ENCODE measurements at regions not wholly inside any gene's neighbourhood (a gene's known extent, or its start where the extent isn't known, plus 50 kb on each side); places are given as distances from the start of the nearest gene placed in this dataset.

DNA sequence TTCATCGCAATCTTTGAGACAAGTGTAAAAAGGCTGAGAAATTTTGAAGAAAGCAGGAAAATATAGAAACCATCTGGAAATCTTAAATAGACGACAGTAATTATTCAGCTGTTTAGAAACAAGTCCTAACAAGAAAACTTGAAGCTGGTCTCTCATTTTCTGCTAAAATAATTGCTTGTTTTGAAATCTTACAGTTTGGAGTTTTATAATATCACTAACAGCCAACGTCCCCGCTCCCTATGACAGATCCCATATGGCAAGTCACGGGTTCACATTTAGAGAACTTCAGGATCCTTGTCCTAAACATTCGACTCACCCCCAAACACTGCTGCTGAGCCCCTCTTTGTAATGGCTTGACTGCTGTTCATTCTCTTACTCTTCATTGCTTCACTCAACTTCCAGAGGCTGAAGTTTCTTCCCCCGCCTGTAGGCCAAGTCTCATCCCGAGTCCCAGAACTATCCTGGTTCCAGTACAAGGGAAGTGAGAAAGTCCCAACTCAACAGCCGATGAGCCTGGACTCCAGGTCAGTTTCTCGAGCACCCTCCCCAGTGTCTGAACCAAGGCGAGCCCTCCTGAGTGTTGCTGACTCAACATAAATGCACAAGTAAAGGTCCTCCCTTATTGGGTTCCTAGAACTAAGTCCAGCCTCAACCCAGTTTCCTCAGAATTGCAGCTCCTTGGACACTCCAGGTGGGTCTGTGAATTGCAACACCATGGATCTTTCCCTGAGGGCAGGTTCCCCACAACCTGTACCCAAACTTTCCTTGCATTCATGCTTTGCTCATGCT is 93.4 kb upstream of the BACE2 start:
- no peak for DNase-seq (ENCODE audit: low read depth in 4 of 4, low spot score in 1 of 4)

DNA sequence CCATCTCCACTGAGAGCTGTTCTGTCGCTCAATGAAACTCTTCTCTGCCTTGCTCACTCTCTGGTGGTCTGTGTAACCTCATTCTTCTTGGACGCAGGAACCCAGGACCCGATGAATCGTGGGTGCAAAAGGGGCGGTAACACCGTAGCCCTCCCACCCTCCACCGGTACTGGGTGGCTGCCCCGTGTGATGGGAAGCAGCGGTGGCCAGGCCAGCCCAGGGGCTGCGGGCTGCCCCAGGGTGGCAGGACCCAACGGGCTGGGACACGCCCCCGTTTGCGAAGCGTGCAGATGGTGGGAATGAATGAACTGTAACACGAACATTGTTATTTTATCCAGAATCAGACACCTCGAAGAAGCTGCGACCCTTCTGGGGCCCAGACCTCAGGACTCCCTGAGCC is 92.3 kb upstream of the BACE2 start:
- no peak for DNase-seq (ENCODE audit: low read depth in 4 of 4, low spot score in 1 of 4)

DNA sequence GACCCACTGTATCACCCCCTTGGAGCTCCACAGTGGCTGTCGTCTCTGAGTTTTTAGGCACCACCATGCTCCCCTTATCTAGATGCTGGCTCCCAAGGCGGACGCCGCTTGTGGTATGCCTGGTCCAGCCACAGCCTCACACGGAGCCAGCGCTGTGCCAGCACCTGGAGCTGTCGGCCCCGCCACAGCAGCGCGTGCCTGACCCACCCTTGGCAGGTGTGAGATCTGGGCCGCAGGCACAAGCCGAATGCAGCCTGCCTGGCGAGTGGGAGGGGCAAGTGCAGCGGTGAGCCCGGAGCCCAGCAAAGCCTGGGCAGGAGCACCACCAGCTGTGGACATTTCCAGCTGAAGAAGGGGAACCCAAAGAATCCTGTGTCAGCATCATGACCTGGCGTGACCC is 91.9 kb upstream of the BACE2 start:
- no peak for DNase-seq (ENCODE audit: low read depth in 4 of 4, low spot score in 1 of 4)

DNA sequence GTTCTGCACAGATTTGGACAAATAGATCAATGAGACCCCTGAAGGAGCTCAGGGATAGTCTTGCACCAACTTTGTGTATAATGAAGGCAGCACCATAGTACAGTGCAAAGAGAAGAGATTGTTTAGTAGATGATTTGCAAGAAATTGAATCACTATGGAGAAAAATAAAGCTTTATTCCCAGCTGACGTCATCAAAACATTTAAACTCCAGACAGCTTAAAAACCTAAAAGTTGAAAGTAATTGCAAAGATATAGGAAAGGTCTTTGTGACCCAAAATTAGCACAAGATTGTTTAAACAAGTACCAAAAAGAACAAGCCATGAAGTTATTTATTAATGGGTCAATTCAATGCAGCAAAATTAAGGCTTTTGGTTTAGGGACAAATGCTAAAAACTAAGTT is 88.8 kb upstream of the BACE2 start:
- no peak for DNase-seq (ENCODE audit: low read depth in 4 of 4, low spot score in 1 of 4)

DNA sequence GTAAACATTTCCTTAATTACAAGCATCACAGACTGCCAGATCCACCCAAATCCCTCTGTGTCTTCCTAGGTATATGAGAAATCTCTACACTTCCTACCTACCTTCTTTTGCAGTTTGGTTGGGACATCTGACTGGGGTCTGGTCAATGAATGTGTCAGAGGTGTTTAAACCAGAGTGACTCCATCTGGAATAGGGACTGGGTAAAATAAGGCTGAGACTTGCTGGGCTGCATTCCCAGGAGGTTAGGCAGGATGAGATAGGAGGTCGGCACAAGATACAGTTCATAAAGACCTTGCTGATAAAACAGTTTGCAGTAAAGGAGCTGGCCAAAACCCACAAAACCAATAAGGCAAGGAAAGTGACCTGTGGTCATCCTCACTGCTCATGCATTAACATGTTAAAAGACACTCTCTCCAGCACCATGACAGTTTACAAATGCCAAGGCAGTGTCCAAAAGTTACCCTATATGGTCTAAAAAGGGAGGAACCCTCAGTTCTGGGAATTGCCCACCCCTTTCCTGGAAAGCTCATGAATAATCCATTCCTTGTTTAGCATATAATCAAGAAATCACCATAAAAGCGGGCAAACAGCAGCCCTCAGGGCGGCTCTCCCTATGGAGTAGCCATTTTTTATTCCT is 87.4 kb upstream of the BACE2 start:
- no peak for DNase-seq (ENCODE audit: low read depth in 4 of 4, low spot score in 1 of 4)

DNA sequence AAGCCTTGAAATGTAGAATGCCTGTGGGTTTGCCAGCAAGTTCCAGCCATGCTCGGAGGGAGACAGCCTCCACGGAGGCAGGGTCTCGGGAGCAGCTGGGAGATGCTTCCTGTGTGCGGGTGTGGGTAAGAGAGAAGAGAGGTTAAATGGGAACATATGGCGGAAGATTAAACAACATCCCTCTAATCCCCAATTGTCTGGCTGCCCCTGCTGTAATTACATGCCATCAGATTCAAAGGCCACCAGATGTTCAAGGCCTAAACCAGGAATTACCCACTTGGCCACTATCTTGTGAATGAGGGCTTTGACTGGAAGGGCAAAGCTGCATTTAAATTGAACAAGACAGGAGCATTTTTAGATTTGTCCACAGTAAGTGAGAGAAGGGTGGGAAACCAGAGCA is 81.4 kb upstream of the BACE2 start:
- no peak for DNase-seq (ENCODE audit: low read depth in 4 of 4, low spot score in 1 of 4)

DNA sequence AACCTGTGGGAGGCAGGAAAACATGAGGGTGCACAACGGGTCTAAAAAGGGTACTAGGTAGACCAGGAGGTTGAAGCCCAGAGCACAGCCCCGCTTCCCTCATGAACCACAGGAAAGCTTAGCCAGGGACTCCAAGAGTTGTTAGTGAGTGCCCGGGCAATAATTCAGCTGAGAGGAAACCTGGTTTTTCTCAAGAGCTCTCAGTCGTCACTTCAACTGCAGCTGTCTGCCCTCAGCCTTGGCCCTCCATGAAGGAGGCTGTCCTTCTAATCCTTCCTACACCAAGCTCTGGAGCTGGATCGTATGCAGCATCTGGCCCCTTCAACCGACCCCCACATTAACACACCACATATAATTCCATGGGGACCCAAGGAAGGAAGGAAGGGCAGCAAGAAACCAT is 77.0 kb upstream of the BACE2 start:
- DNase-seq (ENCODE audit: low read depth in 4 of 4, low spot score in 1 of 4), result no peak

DNA sequence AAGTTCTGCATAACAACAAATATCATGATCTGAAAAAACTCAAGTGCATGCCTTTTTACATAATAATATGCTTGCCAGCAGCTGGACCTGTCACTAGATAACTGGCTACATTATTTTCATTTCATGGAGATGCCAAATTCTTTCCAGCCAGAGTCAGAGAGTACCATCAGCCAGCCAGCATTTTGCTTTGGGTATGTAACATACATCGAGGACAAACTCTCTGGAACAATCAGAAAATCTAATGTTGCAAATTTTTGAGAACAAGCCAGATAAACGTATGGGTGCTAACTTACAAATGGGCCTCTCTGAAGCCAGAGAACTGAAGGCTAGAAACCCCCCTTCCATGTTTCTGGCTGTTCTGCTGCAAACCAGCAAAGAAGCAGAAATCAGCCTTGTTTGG is 76.3 kb upstream of the BACE2 start:
- no peak for DNase-seq (ENCODE audit: low read depth in 4 of 4, low spot score in 1 of 4)

DNA sequence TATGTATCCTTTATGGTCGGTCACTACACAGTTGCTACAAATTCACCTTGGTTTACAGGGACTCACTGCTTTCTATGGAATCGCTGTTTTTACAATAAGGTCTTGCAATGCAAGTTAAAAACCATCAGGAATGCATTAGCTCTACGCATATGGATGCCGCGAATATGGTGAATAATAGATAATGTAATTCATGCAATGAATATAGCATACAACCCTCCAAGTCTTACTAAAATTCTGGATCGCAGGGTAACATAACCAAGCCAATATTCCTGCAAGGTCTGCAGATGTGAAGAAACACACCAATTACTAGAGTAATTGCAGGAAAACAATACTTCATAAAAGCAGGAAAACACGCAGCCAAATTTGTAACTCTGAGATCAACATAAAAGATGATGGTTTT is 75.6 kb upstream of the BACE2 start:
- no peak for DNase-seq (ENCODE audit: low read depth in 4 of 4, low spot score in 1 of 4)

DNA sequence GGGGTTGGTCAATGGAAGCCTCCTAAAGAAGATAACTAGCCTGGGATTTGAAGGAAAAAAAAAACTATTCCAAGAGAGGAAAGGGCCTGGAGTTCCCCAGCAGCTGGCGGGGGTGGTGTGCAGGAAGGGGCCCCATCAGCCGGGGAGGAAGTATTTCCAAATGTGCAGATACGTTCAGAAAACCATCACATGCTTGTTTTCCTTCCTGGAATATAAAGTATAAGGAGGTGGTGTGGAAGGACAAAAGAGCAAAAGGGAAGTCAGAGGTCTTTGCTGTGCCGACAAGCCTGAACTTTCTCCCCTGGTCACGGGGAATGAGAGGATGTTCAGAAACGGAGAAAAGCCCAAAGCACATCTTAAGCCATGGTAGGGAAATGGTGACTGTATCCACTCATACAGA is 72.0 kb upstream of the BACE2 start:
- DNase-seq (ENCODE audit: low read depth in 4 of 4, low spot score in 1 of 4), result no peak

DNA sequence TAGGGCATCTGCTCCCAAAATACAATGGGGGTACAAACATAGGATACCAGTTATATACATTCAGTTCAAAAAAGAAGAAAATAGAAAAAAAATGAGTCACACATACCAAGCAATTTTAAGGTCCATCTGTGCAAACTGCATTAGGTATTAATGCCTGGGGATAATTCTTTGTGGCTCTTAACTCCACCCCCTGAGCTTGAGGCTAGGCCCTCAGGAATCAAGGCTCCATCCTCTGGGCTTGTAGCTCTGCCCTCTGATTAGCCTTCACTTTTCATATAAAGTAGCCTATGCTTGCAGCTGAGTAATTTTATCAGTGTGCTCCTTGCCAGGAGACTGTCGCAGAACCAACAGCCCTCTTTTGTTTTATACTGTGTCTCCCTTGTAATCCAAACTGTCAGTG is 69.9 kb upstream of the BACE2 start:
- no peak for DNase-seq (ENCODE audit: low read depth in 4 of 4, low spot score in 1 of 4)

DNA sequence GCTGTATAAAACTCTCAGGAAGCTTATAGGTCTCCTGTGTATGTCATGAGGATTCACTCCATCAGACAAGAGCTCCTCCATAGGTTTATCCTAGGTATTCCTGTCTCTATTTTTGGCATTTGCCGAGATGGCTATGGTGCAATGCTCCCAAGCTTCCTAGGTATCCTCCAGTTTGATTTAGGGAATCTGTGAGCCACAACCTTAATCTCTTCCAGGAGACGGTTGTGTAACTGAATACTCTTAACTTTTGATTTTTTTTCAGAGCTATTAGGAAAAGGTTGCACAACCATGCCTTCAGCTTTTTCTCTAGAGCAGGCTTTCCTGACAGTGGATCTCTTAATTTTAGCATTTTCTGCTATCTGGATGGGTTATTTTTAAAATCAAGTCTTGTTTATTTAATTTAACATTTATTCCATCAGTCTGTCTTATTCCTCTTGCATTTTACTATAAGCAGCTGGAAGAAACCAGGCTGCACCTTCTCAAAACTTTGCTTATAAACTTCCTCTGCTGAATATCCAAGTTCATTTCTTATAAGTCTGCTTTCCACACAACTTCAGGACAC is 69.4 kb upstream of the BACE2 start:
- no peak for DNase-seq (ENCODE audit: low read depth in 4 of 4, low spot score in 1 of 4)

DNA sequence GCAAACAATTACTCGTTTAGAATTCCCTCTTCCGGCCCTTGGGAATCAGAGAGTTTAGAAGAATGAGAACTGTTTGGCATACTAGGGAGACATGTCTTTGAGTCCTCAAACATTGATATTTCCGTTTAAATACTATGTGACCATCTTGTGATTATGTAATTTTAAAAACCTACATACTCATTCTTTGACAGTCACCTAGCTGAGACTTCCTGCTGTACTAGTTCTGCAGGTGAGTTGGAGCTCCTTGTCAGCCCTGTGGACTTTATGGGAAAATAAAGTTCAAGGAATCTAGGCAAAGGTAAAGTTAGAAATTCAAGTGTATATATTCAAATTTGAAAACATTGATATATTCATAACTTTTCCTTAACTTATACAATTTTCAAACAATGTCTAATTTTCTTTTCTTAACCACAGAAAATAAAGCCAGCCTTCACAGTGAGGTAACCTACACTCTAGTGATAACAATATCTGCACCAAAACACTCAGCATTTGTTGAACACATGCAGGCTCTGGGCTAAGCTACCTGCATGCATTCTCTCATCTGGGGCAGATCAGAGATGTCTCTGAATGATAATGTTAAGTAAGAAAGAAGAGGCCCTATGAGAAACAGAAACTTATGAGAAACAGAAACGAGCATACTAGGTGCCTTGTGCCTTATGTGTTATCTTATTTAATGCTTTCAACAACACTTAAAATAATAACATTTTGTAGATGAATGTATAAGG is 67.0 kb upstream of the BACE2 start:
- DNase-seq (ENCODE audit: low read depth in 4 of 4, low spot score in 1 of 4), result no peak

DNA sequence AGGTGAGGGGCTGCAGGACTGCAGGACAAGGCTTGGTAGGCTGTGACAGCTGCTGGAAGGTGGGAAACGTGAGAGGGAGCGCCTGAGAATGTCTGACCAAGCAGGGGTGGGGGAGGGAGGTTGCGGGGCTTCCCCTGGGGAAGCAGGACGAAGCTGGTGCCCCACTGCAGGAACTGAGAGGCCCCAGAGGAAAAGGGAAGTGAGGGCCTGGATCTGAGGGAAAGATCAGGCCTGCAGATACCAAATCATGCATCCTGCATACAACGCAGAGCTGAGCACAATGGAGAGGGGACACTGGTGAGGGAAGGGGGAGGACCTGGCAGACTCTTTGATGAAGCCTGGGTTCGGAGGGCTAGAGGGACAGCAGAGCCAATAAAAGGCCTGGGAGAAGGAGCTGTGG is 65.7 kb upstream of the BACE2 start:
- no peak for DNase-seq (ENCODE audit: low read depth in 4 of 4, low spot score in 1 of 4)

DNA sequence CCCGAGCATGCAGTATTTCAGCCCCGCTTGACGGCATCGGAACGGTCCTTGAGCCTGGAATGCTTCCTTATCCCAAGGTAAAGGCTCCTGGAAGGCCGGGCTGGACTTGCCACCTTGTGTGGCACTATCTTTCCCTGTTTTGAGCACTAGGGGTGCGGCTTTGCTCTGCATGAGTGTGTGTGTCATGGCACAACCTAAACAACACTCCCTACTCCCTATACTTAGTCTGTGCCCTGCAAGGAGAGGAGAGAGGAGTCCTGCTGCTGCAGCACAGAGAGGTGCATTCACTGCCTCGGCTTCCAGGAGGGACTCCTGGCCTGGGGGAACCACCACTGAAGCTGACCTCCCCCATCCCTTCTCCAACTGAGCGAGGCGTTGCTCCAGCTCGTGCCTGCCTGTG is 60.4 kb upstream of the BACE2 start:
- no peak for DNase-seq (ENCODE audit: low read depth in 4 of 4, low spot score in 1 of 4)

DNA sequence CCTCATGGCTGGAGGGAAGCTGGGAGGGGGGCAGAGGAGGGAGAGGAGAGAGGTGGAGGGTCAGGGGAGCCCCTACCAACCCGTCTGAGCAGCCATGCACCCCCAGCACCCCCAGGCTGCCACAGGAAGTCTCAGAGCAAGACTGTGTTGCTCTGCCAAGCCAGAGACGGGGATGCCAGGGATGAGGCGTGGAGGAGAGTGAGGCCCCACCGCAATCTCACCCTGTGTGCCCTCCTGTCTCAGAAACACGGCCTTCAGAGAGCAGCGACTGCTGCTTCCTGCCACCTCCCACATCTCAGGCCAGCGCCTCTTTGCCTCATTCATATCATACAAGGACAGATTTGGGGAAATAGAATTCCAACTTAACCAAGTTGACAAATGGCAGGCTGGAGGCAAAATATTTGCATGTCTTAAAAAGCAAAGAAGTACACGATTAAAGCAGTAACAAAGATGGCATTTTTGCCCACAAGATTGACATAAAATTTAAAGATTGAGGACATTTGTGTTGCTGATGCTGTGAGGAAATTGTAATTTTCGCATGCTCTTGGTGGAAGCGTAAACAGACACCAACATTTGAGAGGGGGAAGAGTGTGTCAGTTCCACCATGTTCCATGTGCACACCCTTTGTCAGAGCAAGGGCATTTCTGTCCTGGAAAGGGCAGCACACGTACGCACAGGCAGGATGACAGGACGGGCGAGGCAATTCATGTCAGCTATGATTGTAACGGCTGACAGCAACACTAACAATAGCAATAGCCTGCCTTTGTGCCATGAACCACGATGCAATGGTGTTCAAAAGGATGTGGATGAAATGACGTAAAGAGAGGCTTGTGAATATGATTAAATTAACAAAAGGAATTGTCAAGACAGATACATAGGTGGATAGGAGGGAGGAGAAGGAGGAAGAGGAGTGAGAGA is 59.0 kb upstream of the BACE2 start:
- no peak for DNase-seq (ENCODE audit: low read depth in 4 of 4, low spot score in 1 of 4)

DNA sequence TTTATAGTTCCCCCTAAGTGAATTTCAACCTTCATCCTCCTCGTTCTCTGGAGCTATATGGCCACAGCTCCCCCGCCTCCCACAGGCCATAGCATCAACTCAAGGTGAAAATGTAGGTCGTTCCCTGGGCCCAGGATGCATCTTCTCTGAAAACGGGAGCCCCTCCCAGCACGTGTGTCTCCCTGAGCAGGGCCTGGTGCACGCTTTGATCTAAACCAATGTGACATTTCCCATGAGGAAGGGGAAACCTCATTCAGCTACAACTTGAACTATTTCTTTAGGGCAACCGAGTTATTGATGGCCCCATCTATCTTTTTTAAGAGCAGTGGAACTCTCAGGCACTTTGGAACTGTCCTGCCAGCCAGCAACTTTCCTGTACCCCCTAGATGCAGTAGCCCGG is 57.8 kb upstream of the BACE2 start:
- no peak for DNase-seq (ENCODE audit: low read depth in 4 of 4, low spot score in 1 of 4)

DNA sequence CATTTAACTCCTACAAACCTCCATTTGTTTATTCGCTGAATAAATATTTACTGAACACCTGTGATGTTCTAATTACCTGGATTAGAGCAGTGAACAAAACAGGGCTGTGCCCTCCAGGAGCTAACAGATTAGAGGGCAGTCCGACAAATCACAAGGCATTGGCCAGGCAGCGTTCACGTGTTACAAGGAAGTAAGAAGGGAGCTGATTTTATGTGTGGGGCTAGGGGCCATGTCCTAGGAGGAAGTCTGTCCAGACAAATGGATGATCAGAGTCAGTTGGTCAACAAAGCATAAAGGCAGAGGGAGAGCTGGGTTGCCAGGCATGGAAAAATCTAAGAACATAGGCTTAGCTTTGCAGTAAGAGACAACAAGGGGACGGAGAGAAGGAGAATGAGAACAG is 57.3 kb upstream of the BACE2 start:
- DNase-seq (ENCODE audit: low read depth in 4 of 4, low spot score in 1 of 4), result no peak

DNA sequence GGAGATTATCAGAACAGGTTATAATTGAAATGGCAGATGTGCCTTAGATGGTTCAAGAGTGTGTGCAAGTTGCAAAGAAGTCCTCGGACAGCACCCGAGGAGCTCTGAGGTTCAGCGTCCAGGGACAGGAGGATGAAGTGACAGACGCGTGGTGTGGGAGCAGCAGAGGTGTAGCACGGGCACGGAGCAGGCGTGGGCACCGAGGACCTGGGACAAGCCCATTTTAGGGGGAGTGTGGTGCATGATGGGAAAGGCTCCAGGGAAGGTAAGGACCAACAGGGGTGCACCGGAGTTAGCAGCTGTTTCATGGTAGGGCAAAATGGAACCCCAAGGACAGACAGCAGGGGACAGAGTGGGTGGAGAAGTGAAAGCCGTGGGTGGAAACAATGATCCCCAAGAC is 56.3 kb upstream of the BACE2 start:
- no peak for DNase-seq (ENCODE audit: low read depth in 4 of 4, low spot score in 1 of 4)

DNA sequence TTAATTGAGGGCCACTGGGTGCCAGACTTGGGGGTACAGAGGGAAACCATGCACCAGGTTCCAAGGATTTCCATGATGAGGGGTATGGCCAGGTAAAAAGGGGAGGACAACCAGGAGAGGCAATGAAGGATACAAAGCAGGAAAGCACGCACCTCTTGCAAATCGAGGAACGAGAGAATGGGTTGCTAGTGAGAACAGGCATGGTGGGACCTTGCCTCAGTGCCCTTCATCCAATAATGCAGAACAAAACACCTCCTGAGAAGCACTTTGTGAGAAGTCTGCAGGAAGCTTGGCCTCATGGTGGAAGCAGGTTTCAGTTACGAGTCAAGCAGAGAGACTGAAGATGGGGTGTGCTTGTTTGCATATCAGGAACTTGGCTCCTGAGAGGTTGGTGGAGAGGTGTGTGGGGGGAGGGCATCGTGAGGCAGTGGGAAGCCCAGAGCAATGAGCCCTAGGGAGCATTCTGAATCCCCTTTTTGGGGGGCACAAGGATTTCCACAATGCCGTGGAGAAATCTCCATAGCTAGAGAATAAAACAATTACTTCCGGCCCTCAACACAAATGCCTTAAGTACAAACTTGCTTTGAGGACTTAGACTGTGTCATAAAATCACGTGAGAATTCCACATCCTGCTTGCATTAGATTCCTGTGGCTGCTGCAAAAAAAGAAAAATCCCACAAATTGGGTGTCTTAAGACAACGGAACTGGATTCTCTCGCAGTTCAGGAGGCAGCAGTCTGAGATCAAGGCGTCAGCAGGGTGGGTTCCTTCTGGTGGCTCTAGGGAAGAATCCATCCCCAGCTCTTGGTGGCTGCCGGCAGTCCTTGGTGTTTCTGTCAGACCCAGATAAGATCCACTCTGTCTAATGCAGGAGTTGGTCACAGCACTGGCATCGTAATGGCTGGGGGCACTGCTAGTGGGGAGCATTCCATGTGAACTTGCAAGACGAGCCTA is 54.9 kb upstream of the BACE2 start:
- DNase-seq (ENCODE audit: low read depth in 4 of 4, low spot score in 1 of 4), result no peak

All from stimulated activated CD4-positive, alpha-beta T cell treated with anti-CD3 and anti-CD28 coated beads, Interleukin-1b, Interleukin-23, amount 100 ng/mL, for 24 hours (primary cell).